ENCODE measurements at regions not wholly inside any gene's neighbourhood (a gene's known extent, or its start where the extent isn't known, plus 50 kb on each side); places are given as distances from the start of the nearest gene placed in this dataset.

- TF ChIP-seq CTCF (conservative IDR thresholded peaks at IDR 0.05), result no peak
- TF ChIP-seq ZFX (IDR thresholded peaks at IDR 0.05), result no peak
Measured at GRCh38 chr6:22694092-22694724, 124.8 kb downstream of the HDGFL1 start.
